Body of pancreas (tissue), 4 donors: ENCODE measurements at regions not wholly inside any gene's neighbourhood (a gene's known extent, or its start where the extent isn't known, plus 50 kb on each side); places are given as distances from the start of the nearest gene placed in this dataset.

Experiments
- ATAC-seq: fragments of 150-250 bp; one replicate; pipeline ENCODE4 v1.9.1; 2016
- DNase-seq, 4 donors: peaks; one replicate each; pipeline ENCODE4 v3.0.0-alpha.2; 2019
- H3K27ac ChIP-seq, 4 donors: fragments of 200-600 bp; sonication (generic); 1 replicate in 3 of 4; 2 replicates in 1 of 4; pipeline versions ENCODE4 v1.5.1 to v1.6.1; 2016 to 2019; ENCODE audit warnings: mild to moderate bottlenecking in 1 of 4, mixed read lengths in 1 of 4, moderate library complexity in 1 of 4
- H3K27me3 ChIP-seq, 2 donors: fragments of 200-600 bp; sonication (generic); one replicate each; pipeline ENCODE4 v1.6.0; 2016; ENCODE audit warnings: mild to moderate bottlenecking in 1 of 2
- H3K36me3 ChIP-seq, 2 donors: fragments of 200-600 bp; sonication (generic); replicated peaks in 1 of 2; 2 replicates each; pipeline ENCODE4 v1.5.1; 2016; ENCODE audit warnings: low read depth in 2 of 2; ENCODE audit not compliant: insufficient read depth in 1 of 2
- H3K4me1 ChIP-seq: fragments of 200-600 bp; sonication (generic); one replicate; pipeline ENCODE4 v1.6.0; 2016
- H3K4me3 ChIP-seq, 2 donors: fragments of 200-600 bp; sonication (generic); 1 replicate in 1 of 2; 2 replicates in 1 of 2; pipeline ENCODE4 v1.5.1; 2016 to 2019
- H3K9me3 ChIP-seq, 3 donors: fragments of 200-600 bp; sonication (generic); 1 replicate in 2 of 3; 2 replicates in 1 of 3; pipeline ENCODE4 v1.5.1; 2016
- POLR2A ChIP-seq, 3 donors: fragments of 450-650 bp; IDR thresholded peaks; one replicate each; pipeline ENCODE4 v1.6.1; 2016; ENCODE audit warnings: antibody characterized with exemption in 3 of 3, mild to moderate bottlenecking in 2 of 3
- WGBS, 2 donors: methylation state at CpG; one replicate each; pipeline ENCODE4 v1.1.5; 2017; 5-methylcytosine and 5-hydroxymethylcytosine counted together
- intact Hi-C: fragments of 100-400 bp; cut with DNase I; formaldehyde crosslinking; loops from one replicate; pipeline ENCODE4 v1.15.1; 2023
- TF ChIP-seq, protein P1 (sequence below), 7 experiments: fragments of 450-650 bp in 4 of 7; fragments of 200-600 bp in 3 of 7; sonication (generic) in 3 of 7; IDR thresholded peaks; one replicate each; pipeline ENCODE4 v1.5.1; 2016 to 2019; ENCODE audit warnings: antibody characterized with exemption in 7 of 7

- Histone ChIP-seq H3K4me1 (no peaks in the 10 kb centered on the region), H3K9me3 (no peaks in the 10 kb centered on the region), H3K4me3 (no peak overlapping the region), H3K27ac (no peak overlapping the region), H3K36me3 (no peaks in the 10 kb centered on the region), H3K27me3 (no peaks in the 10 kb centered on the region)
- intact Hi-C loops, result no loop called here
- DNase-seq (no peak), ATAC-seq (no peak)
- 60 to 80% methylated on average over 2 of the region's 2 CpGs for WGBS, 2 donors
- TF ChIP-seq POLR2A (IDR thresholded peaks at IDR 0.05), result no peak
- TF ChIP-seq, protein P1, sequence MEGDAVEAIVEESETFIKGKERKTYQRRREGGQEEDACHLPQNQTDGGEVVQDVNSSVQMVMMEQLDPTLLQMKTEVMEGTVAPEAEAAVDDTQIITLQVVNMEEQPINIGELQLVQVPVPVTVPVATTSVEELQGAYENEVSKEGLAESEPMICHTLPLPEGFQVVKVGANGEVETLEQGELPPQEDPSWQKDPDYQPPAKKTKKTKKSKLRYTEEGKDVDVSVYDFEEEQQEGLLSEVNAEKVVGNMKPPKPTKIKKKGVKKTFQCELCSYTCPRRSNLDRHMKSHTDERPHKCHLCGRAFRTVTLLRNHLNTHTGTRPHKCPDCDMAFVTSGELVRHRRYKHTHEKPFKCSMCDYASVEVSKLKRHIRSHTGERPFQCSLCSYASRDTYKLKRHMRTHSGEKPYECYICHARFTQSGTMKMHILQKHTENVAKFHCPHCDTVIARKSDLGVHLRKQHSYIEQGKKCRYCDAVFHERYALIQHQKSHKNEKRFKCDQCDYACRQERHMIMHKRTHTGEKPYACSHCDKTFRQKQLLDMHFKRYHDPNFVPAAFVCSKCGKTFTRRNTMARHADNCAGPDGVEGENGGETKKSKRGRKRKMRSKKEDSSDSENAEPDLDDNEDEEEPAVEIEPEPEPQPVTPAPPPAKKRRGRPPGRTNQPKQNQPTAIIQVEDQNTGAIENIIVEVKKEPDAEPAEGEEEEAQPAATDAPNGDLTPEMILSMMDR (IDR thresholded peaks at IDR 0.05), result no peak
These were observed 1317.4 kb upstream of the DIAPH2 start for GRCh38 chrX:95367286-95367685.

DNA sequence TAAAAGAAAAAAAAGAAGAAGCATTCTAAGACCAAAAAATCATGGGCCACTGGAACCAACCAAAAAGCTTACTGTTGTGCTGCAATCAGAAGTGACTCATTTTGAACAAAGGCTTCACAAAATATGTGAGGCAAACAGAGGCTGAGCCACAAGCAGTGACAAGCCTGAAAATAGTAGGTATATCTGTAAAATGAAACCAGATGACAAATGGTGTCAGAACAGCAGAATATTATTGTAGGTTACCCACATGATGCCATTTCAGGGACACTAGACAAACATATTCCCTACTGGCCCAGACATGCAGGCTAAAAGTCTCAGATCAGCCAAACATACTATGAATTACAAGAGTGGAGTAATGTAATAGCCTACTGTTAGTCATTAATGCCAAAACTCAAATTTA lies 1301.8 kb upstream of the DIAPH2 start:
- TF ChIP-seq POLR2A (IDR thresholded peaks at IDR 0.05), result no peak
- TF ChIP-seq, protein P1 (IDR thresholded peaks at IDR 0.05), result no peak
- intact Hi-C loops, result no loop called here
- Histone ChIP-seq H3K4me1 (no peaks in the 10 kb centered on the region), H3K36me3 (no peaks in the 10 kb centered on the region), H3K27ac (no peak overlapping the region), H3K4me3 (no peak overlapping the region), H3K27me3 (no peaks in the 10 kb centered on the region), H3K9me3 (no peaks in the 10 kb centered on the region)
- DNase-seq, result no peak
- ATAC-seq, result no peak

- ATAC-seq, result no peak
- Histone ChIP-seq H3K36me3 (no peaks in the 10 kb centered on the region), H3K27ac (no peak overlapping the region), H3K4me1 (no peaks in the 10 kb centered on the region), H3K4me3 (no peak overlapping the region), H3K27me3 (no peaks in the 10 kb centered on the region), H3K9me3 (no peaks in the 10 kb centered on the region)
- intact Hi-C loops, result no loop called here
- DNase-seq, result no peak
- WGBS, 2 donors, result 45 to 55% methylated on average over 2 of the region's 2 CpGs
- TF ChIP-seq, protein P1 (IDR thresholded peaks at IDR 0.05), result no peak
- TF ChIP-seq POLR2A (IDR thresholded peaks at IDR 0.05), result no peak
These were observed 1300.9 kb upstream of the DIAPH2 start for GRCh38 chrX:95383778-95384177.

GRCh38 chrX:95427389-95427788 lies 1257.3 kb upstream of the DIAPH2 start:
- H3K9me3 ChIP-seq, result no peaks in the 10 kb centered on the region
- ATAC-seq (no peak), DNase-seq (no peak)
- WGBS, 2 donors, result 76 to 90% methylated on average over 2 of the region's 2 CpGs
- TF ChIP-seq POLR2A (IDR thresholded peaks at IDR 0.05), result no peak
- TF ChIP-seq, protein P1 (IDR thresholded peaks at IDR 0.05), result no peak
- intact Hi-C loops, result no loop called here
- no peak overlapping the region for H3K4me3 ChIP-seq
- H3K27ac ChIP-seq, result no peak overlapping the region
- no peaks in the 10 kb centered on the region for H3K36me3 ChIP-seq
- no peaks in the 10 kb centered on the region for H3K4me1 ChIP-seq
- no peaks in the 10 kb centered on the region for H3K27me3 ChIP-seq

GRCh38 chrX:95435198-95435597 lies 1249.4 kb upstream of the DIAPH2 start:
- ATAC-seq, result no peak
- intact Hi-C loops, result no loop called here
- TF ChIP-seq, protein P1 (IDR thresholded peaks at IDR 0.05), result no peak
- no peak for TF ChIP-seq POLR2A (IDR thresholded peaks at IDR 0.05)

More at GRCh38 chrX:95435198-95435597, 1249.4 kb upstream of the DIAPH2 start:
- no peaks in the 10 kb centered on the region for H3K9me3 ChIP-seq
- no peak overlapping the region for H3K4me3 ChIP-seq
- no peak overlapping the region for H3K27ac ChIP-seq
- no peak for DNase-seq
- H3K36me3 ChIP-seq, result no peaks in the 10 kb centered on the region
- H3K4me1 ChIP-seq, result no peaks in the 10 kb centered on the region
- H3K27me3 ChIP-seq, result no peaks in the 10 kb centered on the region
